ENCODE measurements at regions not wholly inside any gene's neighbourhood (a gene's known extent, or its start where the extent isn't known, plus 50 kb on each side); places are given as distances from the start of the nearest gene placed in this dataset.
"Not testable (repeated sequence)": the region's sequence is repeated elsewhere in the genome, so short reads cannot be mapped to it uniquely, and the experiment has no call there.

DNA sequence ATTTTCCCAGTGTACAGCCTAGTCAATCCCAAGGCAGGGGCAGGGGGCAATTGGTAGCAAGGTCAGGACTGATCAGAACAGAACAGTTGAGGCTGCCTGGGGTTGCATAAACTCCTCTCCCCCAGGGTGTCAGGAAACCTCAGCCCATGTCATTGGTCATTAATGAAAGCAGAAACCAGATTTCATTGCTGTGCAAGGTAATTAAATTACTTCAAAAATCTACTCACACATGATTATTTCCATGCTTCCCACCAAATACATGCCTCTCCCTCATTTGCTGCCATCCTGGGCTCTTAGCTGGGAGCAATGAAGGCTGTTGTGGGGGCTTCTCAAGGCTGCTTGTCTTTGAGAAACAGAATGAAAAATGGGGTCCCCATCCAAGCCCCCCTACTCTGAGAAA is 124.2 kb downstream of the PHETA1 start:
- no peaks in the 10 kb centered on the region for H3K36me3 ChIP-seq
- no peak for DNase-seq
- no peak overlapping the region for H3K4me3 ChIP-seq
- H3K27me3 ChIP-seq, result no peaks in the 10 kb centered on the region
- H3K4me1 ChIP-seq, result no peaks in the 10 kb centered on the region
- TF ChIP-seq, protein P1, sequence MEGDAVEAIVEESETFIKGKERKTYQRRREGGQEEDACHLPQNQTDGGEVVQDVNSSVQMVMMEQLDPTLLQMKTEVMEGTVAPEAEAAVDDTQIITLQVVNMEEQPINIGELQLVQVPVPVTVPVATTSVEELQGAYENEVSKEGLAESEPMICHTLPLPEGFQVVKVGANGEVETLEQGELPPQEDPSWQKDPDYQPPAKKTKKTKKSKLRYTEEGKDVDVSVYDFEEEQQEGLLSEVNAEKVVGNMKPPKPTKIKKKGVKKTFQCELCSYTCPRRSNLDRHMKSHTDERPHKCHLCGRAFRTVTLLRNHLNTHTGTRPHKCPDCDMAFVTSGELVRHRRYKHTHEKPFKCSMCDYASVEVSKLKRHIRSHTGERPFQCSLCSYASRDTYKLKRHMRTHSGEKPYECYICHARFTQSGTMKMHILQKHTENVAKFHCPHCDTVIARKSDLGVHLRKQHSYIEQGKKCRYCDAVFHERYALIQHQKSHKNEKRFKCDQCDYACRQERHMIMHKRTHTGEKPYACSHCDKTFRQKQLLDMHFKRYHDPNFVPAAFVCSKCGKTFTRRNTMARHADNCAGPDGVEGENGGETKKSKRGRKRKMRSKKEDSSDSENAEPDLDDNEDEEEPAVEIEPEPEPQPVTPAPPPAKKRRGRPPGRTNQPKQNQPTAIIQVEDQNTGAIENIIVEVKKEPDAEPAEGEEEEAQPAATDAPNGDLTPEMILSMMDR (IDR thresholded peaks at IDR 0.05), result no peak
- TF ChIP-seq POLR2A (IDR thresholded peaks at IDR 0.05), result no peak
- H3K9me3 ChIP-seq, result no peaks in the 10 kb centered on the region
- intact Hi-C loops (cut with DNase I; ENCODE audit: low total_unique reads), result no loop called here
- H3K27ac ChIP-seq, result no peak overlapping the region

DNA sequence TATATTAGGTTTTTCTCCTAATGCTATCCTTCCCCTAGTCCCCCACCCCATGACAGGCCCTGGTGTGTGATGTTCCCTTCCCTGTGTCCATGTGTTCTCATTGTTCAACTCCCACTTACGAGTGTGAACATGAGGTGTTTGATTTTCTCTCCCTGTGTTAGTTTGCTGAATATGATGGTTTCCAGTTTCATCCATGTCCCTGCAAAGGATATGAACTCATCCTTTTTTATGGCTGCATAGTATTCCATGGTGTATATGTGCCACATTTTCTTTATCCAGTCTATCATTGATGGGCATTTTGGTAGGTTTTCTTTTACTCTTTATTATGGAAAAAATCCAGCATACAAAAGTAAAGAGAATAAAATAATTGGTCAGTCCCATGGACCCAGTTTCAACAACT is 126.1 kb downstream of the PHETA1 start:
- not testable (repeated sequence) for H3K4me3 ChIP-seq, DNase-seq

GRCh38 chr12:111242184-111242583 is 126.7 kb downstream of the PHETA1 start:
- H3K4me3 ChIP-seq, result no peak overlapping the region
- no peak for TF ChIP-seq POLR2A (IDR thresholded peaks at IDR 0.05)
- TF ChIP-seq, protein P1 (IDR thresholded peaks at IDR 0.05), result no peak
- no peaks in the 10 kb centered on the region for H3K36me3 ChIP-seq
- DNase-seq, result no peak
- H3K27me3 ChIP-seq, result no peaks in the 10 kb centered on the region
- no peaks in the 10 kb centered on the region for H3K4me1 ChIP-seq
- H3K27ac ChIP-seq, result no peak overlapping the region
- H3K9me3 ChIP-seq, result no peaks in the 10 kb centered on the region
- intact Hi-C loops (cut with DNase I; ENCODE audit: low total_unique reads), result no loop called here

More for the DNA sequence above, 126.1 kb downstream of the PHETA1 start:
- H3K4me1 ChIP-seq; H3K27me3 ChIP-seq; H3K27ac ChIP-seq; H3K36me3 ChIP-seq; intact Hi-C loops (cut with DNase I; ENCODE audit: low total_unique reads); H3K9me3 ChIP-seq: not testable (repeated sequence)

DNA sequence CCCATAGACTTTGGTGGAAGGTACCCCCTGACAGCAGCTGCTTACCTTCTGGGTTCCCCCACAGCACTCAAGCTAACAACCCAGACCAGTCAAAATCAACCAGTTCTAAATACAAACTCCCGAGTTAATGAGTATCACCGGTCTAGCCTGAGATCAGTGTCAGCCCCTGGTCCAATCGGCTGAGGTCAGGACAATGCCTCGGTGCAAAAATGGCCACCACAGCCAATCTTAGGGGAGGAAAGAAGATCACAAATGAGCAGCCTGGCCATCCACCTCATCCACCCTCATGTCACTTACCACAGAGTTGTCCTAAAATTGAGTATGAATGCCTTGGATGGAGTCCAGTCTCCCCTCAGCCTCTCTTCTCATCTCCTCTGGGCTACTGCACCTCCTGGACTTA is 128.5 kb downstream of the PHETA1 start:
- Histone ChIP-seq H3K9me3 (no peaks in the 10 kb centered on the region), H3K4me3 (no peak overlapping the region), H3K4me1 (no peaks in the 10 kb centered on the region), H3K36me3 (no peaks in the 10 kb centered on the region), H3K27ac (no peak overlapping the region), H3K27me3 (no peaks in the 10 kb centered on the region)
- TF ChIP-seq POLR2A (IDR thresholded peaks at IDR 0.05), result no peak
- TF ChIP-seq, protein P1 (IDR thresholded peaks at IDR 0.05), result no peak
- DNase-seq, result no peak
- intact Hi-C loops (cut with DNase I; ENCODE audit: low total_unique reads), result no loop called here

DNA sequence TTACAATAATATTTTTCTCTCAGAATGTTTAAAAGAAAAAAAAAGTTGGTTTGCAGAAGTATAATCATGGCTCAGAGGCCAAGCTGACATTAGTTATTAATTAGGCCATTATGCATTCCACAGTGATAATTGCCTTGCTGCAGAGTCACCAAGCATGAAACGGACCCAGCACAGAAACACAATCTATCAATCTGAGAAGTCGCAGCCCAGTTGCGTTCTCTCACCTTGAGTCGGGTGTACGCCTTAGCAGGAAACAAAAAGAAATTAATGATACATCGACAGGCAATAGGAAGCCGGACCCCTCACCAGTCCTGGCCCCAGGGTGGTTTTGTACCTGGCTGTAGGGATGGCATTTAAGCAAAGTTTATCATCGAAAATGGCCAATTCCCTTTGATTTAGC is 129.7 kb downstream of the PHETA1 start:
- Histone ChIP-seq H3K36me3 (no peaks in the 10 kb centered on the region), H3K4me1 (no peaks in the 10 kb centered on the region), H3K9me3 (no peaks in the 10 kb centered on the region), H3K27me3 (no peaks in the 10 kb centered on the region), H3K4me3 (no peak overlapping the region), H3K27ac (no peak overlapping the region)
- no peak for DNase-seq
- intact Hi-C loops (cut with DNase I; ENCODE audit: low total_unique reads), result no loop called here
- TF ChIP-seq, protein P1 (IDR thresholded peaks at IDR 0.05), result no peak
- TF ChIP-seq POLR2A (IDR thresholded peaks at IDR 0.05), result no peak

DNA sequence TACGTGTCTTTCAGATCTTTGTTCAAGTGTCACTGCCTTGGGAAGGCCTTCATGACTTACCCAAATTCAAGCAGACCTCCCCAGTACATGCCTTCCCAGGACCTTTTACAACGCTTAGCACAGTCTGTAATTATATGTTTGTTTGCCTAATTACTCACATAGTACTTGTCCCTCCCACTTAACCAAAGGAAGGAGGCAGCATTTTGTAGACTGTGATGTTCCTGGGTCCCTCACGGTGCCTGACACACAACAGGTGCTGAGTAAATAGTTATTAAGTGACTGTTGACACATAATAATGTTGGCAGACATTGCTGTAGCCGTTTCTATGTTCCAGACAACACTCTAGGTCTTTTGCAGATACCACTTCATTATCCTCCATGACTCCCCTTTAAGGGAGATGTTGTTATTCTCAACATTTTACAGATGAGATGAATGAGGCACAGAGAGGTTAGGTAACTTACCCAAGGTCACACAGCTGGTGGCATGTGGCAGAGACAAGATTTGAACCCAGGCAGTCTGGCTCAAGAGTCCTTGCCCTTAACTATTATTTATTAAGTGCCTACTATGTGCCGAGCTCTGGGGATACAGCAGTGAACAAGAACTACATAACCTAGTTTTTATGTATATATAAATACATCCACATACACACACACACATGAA is 130.7 kb downstream of the PHETA1 start:
- intact Hi-C loops (cut with DNase I; ENCODE audit: low total_unique reads), result no loop called here
- no peaks in the 10 kb centered on the region for H3K9me3 ChIP-seq
- no peaks in the 10 kb centered on the region for H3K27me3 ChIP-seq
- no peaks in the 10 kb centered on the region for H3K4me1 ChIP-seq
- DNase-seq, result no peak
- H3K4me3 ChIP-seq, result no peak overlapping the region
- H3K36me3 ChIP-seq, result no peaks in the 10 kb centered on the region
- no peak for TF ChIP-seq POLR2A (IDR thresholded peaks at IDR 0.05)
- TF ChIP-seq, protein P1 (IDR thresholded peaks at IDR 0.05), result no peak
- no peak overlapping the region for H3K27ac ChIP-seq

GRCh38 chr12:111234491-111234890 is 134.4 kb downstream of the PHETA1 start:
- H3K9me3 ChIP-seq; H3K36me3 ChIP-seq; DNase-seq; H3K4me1 ChIP-seq; intact Hi-C loops (cut with DNase I; ENCODE audit: low total_unique reads); H3K27ac ChIP-seq; H3K4me3 ChIP-seq; H3K27me3 ChIP-seq: not testable (repeated sequence)

Data from uterus (tissue), 3 donors.